Muscle layer of colon (tissue), 2 donors: ENCODE measurements at regions not wholly inside any gene's neighbourhood (a gene's known extent, or its start where the extent isn't known, plus 50 kb on each side); places are given as distances from the start of the nearest gene placed in this dataset.

Experiments used
- H3K27ac ChIP-seq: one replicate; pipeline ENCODE4 v1.7.0; 2013; ENCODE audit warnings: low read depth, mild to moderate bottlenecking, low read length, moderate library complexity
- H3K27me3 ChIP-seq, 2 donors: one replicate each; pipeline ENCODE4 v1.7.0; 2013; ENCODE audit warnings: low read length in 2 of 2, mild to moderate bottlenecking in 2 of 2; ENCODE audit not compliant: insufficient read depth in 2 of 2, control insufficient read depth in 1 of 2
- H3K36me3 ChIP-seq: one replicate; pipeline ENCODE4 v1.7.0; 2013; ENCODE audit warnings: mild to moderate bottlenecking, low read length; ENCODE audit not compliant: insufficient read depth
- H3K4me1 ChIP-seq: one replicate; pipeline ENCODE4 v1.7.0; 2013; ENCODE audit warnings: mild to moderate bottlenecking, low read length; ENCODE audit not compliant: insufficient read depth
- H3K4me3 ChIP-seq, 2 donors: one replicate each; pipeline ENCODE4 v1.7.0; 2013; ENCODE audit warnings: low read length in 2 of 2, low read depth in 1 of 2, mild to moderate bottlenecking in 1 of 2, moderate library complexity in 1 of 2
- H3K9ac ChIP-seq: one replicate; pipeline ENCODE4 v1.7.0; 2013; ENCODE audit warnings: low read length
- H3K9me3 ChIP-seq: one replicate; pipeline ENCODE4 v1.7.0; 2013; ENCODE audit warnings: mild to moderate bottlenecking, low read length
- donor health status: abdominal sarcoma.
- donor health status: Adenocarcinoma of cecum.

DNA sequence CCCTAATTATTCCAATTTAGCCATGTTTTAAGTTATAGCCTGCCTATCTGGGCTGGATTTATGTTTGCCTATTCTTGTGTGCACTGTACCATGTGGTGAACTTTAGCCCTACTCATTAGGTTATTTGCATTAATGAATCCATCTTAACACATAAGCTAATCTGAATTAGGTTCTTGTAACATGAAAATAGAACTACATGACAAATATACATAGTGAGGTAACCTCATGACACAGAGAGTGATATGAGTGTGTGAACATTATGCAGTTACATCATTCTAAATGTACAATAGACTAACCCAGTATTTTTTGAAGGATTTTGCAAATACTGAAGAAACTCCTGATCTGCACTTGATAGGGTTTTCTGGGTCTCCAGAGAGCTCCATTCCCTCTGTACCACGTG, 733.7 kb upstream of the CITED2 start:
- Histone ChIP-seq H3K27ac (no peak overlapping the region), H3K4me3 (no peak overlapping the region), H3K9me3 (no peaks in the 10 kb centered on the region), H3K27me3 (no peaks in the 10 kb centered on the region), H3K36me3 (no peaks in the 10 kb centered on the region), H3K9ac (no peak overlapping the region), H3K4me1 (no peaks in the 10 kb centered on the region)

DNA sequence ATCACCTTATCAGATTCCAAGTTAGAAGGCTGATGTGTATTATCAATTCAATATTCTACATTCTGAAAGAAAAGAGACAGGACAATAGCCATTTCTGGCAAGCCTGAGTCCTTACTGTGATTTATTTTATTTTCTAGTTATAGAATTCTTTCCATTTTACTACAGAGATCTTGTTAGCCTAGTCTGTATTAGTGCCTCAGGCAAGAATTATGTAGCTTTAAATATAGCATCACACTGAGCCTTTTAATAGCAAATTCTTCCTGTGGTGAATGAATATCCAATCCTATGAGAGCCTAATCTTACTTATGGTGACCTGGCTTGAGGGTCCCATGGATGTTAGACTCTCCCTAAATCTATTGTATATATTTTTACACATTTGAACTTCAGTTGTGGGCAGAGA, 732.8 kb upstream of the CITED2 start:
- Histone ChIP-seq H3K36me3 (no peaks in the 10 kb centered on the region), H3K9me3 (no peaks in the 10 kb centered on the region), H3K27me3 (no peaks in the 10 kb centered on the region), H3K4me1 (no peaks in the 10 kb centered on the region), H3K27ac (no peak overlapping the region), H3K9ac (no peak overlapping the region), H3K4me3 (no peak overlapping the region)

- H3K9ac ChIP-seq = no peak overlapping the region
- peaks cover 6% of the 10 kb centered on the region for H3K4me1 ChIP-seq
- H3K36me3 ChIP-seq = no peaks in the 10 kb centered on the region
- no peaks in the 10 kb centered on the region for H3K27me3 ChIP-seq
- no peak overlapping the region for H3K4me3 ChIP-seq
- no peaks in the 10 kb centered on the region for H3K9me3 ChIP-seq
- no peak overlapping the region for H3K27ac ChIP-seq
Measured at GRCh38 chr6:140105857-140106256, 731.4 kb upstream of the CITED2 start.

GRCh38 chr6:140105241-140105640, 730.8 kb upstream of the CITED2 start:
- Histone ChIP-seq H3K27me3 (no peaks in the 10 kb centered on the region), H3K4me1 (peaks cover 6% of the 10 kb centered on the region), H3K9me3 (no peaks in the 10 kb centered on the region), H3K36me3 (no peaks in the 10 kb centered on the region), H3K9ac (no peak overlapping the region), H3K27ac (no peak overlapping the region), H3K4me3 (no peak overlapping the region)

DNA sequence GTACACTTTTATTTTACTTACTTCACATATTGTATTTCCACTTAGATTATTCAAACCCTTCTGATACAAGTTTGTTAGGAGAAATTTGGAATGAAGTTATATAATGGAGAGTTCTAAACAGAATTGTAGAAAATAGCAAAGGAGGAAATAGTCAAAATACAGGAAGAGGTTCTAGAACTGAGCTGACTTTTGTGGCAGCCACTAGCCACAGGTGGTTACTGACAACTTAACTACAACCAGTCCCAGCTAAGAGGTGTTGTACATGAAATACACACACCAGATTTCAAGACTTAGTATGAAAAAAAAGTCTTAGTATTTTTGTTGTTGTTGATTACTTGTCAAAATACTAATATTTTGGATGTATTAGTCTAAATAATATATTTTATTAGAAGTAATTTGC, 727.4 kb upstream of the CITED2 start:
- no peak overlapping the region for H3K27ac ChIP-seq
- peaks cover 6% of the 10 kb centered on the region for H3K4me1 ChIP-seq
- no peak overlapping the region for H3K4me3 ChIP-seq
- no peaks in the 10 kb centered on the region for H3K27me3 ChIP-seq
- H3K9ac ChIP-seq = no peak overlapping the region
- H3K36me3 ChIP-seq = no peaks in the 10 kb centered on the region
- no peaks in the 10 kb centered on the region for H3K9me3 ChIP-seq

DNA sequence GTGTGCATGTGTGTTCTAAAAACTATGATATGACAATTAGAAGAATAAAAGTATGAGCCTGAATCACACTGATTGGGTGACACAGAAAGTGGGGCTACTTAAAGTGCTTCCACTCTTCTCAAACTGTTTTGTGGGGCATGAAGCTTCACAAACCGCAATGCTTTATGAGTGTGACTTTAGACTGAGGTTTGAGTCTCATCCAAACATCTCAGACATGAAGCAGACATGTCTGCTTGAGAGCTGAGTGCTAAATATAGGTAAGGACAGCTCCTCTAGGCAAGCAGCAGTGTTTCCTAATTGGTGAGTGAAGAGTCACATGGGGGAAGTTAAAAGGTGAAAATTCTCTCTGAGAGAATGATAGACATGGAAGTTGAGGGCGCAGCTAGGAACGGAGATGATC, 726.9 kb upstream of the CITED2 start:
- Histone ChIP-seq H3K36me3 (no peaks in the 10 kb centered on the region), H3K4me1 (peaks cover 6% of the 10 kb centered on the region), H3K27me3 (no peaks in the 10 kb centered on the region), H3K9ac (no peak overlapping the region), H3K27ac (no peak overlapping the region), H3K4me3 (no peak overlapping the region), H3K9me3 (no peaks in the 10 kb centered on the region)

DNA sequence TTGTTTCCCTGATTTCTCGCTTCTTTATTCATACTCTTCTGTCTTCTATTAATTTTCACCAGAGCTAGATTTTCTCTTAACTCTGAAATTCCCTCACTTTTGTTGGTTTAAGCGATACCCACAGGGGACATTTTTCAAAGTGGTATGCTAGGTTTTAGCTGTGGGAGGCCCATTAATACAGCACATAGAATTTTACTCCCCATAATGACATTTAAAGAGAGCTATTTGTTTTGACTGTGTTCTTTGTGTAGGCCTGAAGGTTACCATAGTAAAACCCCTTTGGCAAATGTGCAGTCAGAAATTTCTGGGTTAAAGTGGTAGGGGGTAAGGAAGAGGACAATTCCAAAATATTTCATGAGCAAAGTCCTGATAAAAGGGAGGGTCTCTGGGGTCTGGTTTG, 721.1 kb upstream of the CITED2 start:
- no peaks in the 10 kb centered on the region for H3K36me3 ChIP-seq
- no peaks in the 10 kb centered on the region for H3K4me1 ChIP-seq
- H3K27ac ChIP-seq = no peak overlapping the region
- no peaks in the 10 kb centered on the region for H3K27me3 ChIP-seq
- H3K9me3 ChIP-seq = no peaks in the 10 kb centered on the region
- H3K4me3 ChIP-seq = no peak overlapping the region
- no peak overlapping the region for H3K9ac ChIP-seq

GRCh38 chr6:140091895-140092294, 717.4 kb upstream of the CITED2 start:
- Histone ChIP-seq H3K9me3 (no peaks in the 10 kb centered on the region), H3K27me3 (no peaks in the 10 kb centered on the region), H3K4me1 (no peaks in the 10 kb centered on the region), H3K36me3 (no peaks in the 10 kb centered on the region), H3K27ac (no peak overlapping the region), H3K9ac (no peak overlapping the region), H3K4me3 (no peak overlapping the region)

DNA sequence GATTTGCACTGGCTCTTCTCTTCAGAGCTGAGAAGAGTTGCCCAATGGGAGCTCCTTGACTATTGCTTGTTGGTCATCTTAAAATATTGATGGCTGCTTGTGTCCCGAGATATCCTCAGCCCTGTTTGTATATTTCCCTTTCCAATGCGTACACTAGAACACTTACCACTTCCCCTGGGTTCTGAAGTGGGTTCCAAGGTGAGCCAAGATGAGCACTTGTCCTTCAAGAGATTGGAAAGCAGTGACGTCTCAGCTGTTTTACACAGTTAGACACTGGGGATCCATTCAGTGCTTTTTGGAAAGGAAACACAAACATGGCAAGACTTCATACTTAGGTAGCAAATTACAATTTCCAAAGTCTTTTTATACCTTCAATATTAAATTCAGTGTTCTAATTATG, 716.4 kb upstream of the CITED2 start:
- Histone ChIP-seq H3K4me1 (no peaks in the 10 kb centered on the region), H3K27me3 (no peaks in the 10 kb centered on the region), H3K27ac (no peak overlapping the region), H3K9me3 (no peaks in the 10 kb centered on the region), H3K4me3 (no peak overlapping the region), H3K36me3 (no peaks in the 10 kb centered on the region), H3K9ac (no peak overlapping the region)

DNA sequence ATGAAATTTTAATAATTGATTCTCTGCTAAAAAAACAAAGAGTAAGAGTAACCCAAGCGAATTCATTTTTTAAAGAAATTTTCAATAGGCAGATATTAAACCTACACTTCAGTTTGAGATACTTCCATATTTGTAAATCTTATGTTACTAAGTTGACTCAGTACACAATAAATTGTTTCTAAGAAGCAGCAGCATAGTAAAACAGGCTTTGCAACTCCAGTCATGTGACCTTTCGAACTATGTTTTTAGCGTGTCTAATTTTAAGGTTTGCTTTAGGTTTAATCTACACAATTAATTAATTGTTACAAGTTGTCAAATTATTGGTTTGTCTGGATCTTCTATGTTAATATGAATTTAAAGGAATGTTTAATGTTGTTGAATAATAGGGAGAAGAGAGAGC, 708.9 kb upstream of the CITED2 start:
- H3K36me3 ChIP-seq = no peaks in the 10 kb centered on the region
- peaks cover 32% of the 10 kb centered on the region for H3K4me1 ChIP-seq
- no peaks in the 10 kb centered on the region for H3K9me3 ChIP-seq
- H3K27ac ChIP-seq = no peak overlapping the region
- H3K4me3 ChIP-seq = no peak overlapping the region
- no peaks in the 10 kb centered on the region for H3K27me3 ChIP-seq
- H3K9ac ChIP-seq = no peak overlapping the region

GRCh38 chr6:140082867-140083297, 708.4 kb upstream of the CITED2 start:
- Histone ChIP-seq H3K36me3 (no peaks in the 10 kb centered on the region), H3K4me1 (peaks cover 37% of the 10 kb centered on the region), H3K9ac (no peak overlapping the region), H3K27ac (no peak overlapping the region), H3K27me3 (no peaks in the 10 kb centered on the region), H3K4me3 (no peak overlapping the region), H3K9me3 (no peaks in the 10 kb centered on the region)

- Histone ChIP-seq H3K27me3 (no peaks in the 10 kb centered on the region), H3K4me1 (peaks cover 43% of the 10 kb centered on the region), H3K36me3 (no peaks in the 10 kb centered on the region), H3K9me3 (no peaks in the 10 kb centered on the region), H3K9ac (no peak overlapping the region), H3K4me3 (no peak overlapping the region), H3K27ac (no peak overlapping the region)
Measured at GRCh38 chr6:140079328-140079727, 704.9 kb upstream of the CITED2 start.
